ENCODE measurements at regions not wholly inside any gene's neighbourhood (a gene's known extent, or its start where the extent isn't known, plus 50 kb on each side); places are given as distances from the start of the nearest gene placed in this dataset.

DNA sequence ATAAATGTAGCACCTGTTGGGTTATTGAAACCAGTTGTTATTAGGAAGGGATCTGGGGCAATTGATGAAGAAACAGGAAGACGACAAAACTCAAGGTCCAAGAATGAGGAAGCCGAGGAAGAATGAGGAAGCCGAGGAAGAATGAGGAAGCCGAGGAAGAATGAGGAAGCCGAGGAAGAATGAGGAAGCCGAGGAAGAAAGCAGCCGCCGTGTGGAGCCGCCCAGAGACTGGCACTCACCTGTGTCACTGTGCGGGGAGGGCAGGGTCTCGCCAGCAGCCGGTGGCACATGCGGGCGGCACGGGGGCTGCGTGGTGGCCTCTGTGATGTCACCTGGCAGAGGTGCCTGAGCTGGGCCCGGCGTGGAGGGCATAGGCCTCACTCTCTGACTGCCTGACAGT is 71.1 kb upstream of the CFAP46 start:
- no peak overlapping the region for H2BK12ac ChIP-seq (ENCODE audit: insufficient read length, low read depth, low read length)
- no peak overlapping the region for H2AFZ ChIP-seq (ENCODE audit: low read length)
- H3K27me3 Mint-ChIP-seq (ENCODE audit: low read depth): no peaks in the 10 kb centered on the region
- no peaks in the 10 kb centered on the region for H3K4me1 ChIP-seq (ENCODE audit: insufficient read depth, low read length)
- H3K23ac ChIP-seq (ENCODE audit: insufficient read length, low read depth, low read length): no peak overlapping the region
- H4K20me1 ChIP-seq (ENCODE audit: control insufficient read depth, insufficient read depth, insufficient read length): no peaks in the 10 kb centered on the region
- no peaks in the 10 kb centered on the region for H3K79me1 ChIP-seq (ENCODE audit: insufficient read depth, low read depth, low read length, poor library complexity, severe bottlenecking)
- no peak for DNase-seq
- H3K36me3 Mint-ChIP-seq (ENCODE audit: insufficient read depth in 1 of 3, low read depth in 3 of 3): no peaks in the 10 kb centered on the region
- no peaks in the 10 kb centered on the region for H3K27me3 ChIP-seq (ENCODE audit: insufficient read depth, low read length)
- no peak overlapping the region for H3K4ac ChIP-seq (ENCODE audit: low read depth, low read length)
- H4K91ac ChIP-seq (ENCODE audit: insufficient read length, low read depth, low read length): no peak overlapping the region
- H3K23me2 ChIP-seq (ENCODE audit: insufficient read length, low read depth, low read length, poor library complexity, severe bottlenecking): no peaks in the 10 kb centered on the region
- H3K4me1 Mint-ChIP-seq: no peaks in the 10 kb centered on the region
- no peaks in the 10 kb centered on the region for H3K79me2 ChIP-seq (ENCODE audit: insufficient read depth, low read length)
- H3K27ac Mint-ChIP-seq: peak overlapping the region in 1 of 3 experiments; percentile 26; a peak in 3 of 7 replicates
- no peak overlapping the region for H2BK120ac ChIP-seq (ENCODE audit: low read depth, low read length, poor library complexity, severe bottlenecking)
- no peak overlapping the region for H4K8ac ChIP-seq (replicated peaks; ENCODE audit: insufficient read length, low read depth, low read length)
- H2BK5ac ChIP-seq (ENCODE audit: insufficient read length, low read length): no peak overlapping the region
- H3K9ac ChIP-seq (ENCODE audit: extremely low read depth, insufficient read length, low read length): no peak overlapping the region
- no peak overlapping the region for H2AK5ac ChIP-seq (ENCODE audit: insufficient read length, low read length)
- no peak overlapping the region for H3K27ac ChIP-seq (ENCODE audit: insufficient read length, low read depth, low read length)
- no peak overlapping the region for H3T11ph ChIP-seq (ENCODE audit: low read length)
- no peak overlapping the region for H2BK20ac ChIP-seq (ENCODE audit: low read depth, low read length, poor library complexity, severe bottlenecking)
- no peak overlapping the region for H4K5ac ChIP-seq (ENCODE audit: insufficient read length, low read depth, low read length)
- no peaks in the 10 kb centered on the region for H3K9me3 Mint-ChIP-seq
- TF ChIP-seq, protein P1, sequence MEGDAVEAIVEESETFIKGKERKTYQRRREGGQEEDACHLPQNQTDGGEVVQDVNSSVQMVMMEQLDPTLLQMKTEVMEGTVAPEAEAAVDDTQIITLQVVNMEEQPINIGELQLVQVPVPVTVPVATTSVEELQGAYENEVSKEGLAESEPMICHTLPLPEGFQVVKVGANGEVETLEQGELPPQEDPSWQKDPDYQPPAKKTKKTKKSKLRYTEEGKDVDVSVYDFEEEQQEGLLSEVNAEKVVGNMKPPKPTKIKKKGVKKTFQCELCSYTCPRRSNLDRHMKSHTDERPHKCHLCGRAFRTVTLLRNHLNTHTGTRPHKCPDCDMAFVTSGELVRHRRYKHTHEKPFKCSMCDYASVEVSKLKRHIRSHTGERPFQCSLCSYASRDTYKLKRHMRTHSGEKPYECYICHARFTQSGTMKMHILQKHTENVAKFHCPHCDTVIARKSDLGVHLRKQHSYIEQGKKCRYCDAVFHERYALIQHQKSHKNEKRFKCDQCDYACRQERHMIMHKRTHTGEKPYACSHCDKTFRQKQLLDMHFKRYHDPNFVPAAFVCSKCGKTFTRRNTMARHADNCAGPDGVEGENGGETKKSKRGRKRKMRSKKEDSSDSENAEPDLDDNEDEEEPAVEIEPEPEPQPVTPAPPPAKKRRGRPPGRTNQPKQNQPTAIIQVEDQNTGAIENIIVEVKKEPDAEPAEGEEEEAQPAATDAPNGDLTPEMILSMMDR (conservative IDR thresholded peaks at IDR 0.05): no peak
- no peak overlapping the region for H3K56ac ChIP-seq (ENCODE audit: insufficient read length, low read depth, low read length)
- H3K14ac ChIP-seq (ENCODE audit: insufficient read depth, low read length): no peak overlapping the region
- H2BK15ac ChIP-seq (ENCODE audit: low read depth, low read length): no peak overlapping the region
- no CpG with 5 or more reads among the region's 18 CpGs for WGBS (ENCODE audit: extremely low coverage, insufficient read length, low lambda C conversion rate)
- no peak overlapping the region for H3K4me2 ChIP-seq (ENCODE audit: insufficient read depth, insufficient read length, low read length)
- no peak overlapping the region for H3K18ac ChIP-seq (ENCODE audit: insufficient read length, low read depth, low read length)
- no peak overlapping the region for H3K4me3 Mint-ChIP-seq
- no peaks in the 10 kb centered on the region for H3K9me3 ChIP-seq (ENCODE audit: control insufficient read depth, low read depth, low read length)

Data from H9 (cell line).